ENCODE measurements at regions not wholly inside any gene's neighbourhood (a gene's known extent, or its start where the extent isn't known, plus 50 kb on each side); places are given as distances from the start of the nearest gene placed in this dataset.

DNA sequence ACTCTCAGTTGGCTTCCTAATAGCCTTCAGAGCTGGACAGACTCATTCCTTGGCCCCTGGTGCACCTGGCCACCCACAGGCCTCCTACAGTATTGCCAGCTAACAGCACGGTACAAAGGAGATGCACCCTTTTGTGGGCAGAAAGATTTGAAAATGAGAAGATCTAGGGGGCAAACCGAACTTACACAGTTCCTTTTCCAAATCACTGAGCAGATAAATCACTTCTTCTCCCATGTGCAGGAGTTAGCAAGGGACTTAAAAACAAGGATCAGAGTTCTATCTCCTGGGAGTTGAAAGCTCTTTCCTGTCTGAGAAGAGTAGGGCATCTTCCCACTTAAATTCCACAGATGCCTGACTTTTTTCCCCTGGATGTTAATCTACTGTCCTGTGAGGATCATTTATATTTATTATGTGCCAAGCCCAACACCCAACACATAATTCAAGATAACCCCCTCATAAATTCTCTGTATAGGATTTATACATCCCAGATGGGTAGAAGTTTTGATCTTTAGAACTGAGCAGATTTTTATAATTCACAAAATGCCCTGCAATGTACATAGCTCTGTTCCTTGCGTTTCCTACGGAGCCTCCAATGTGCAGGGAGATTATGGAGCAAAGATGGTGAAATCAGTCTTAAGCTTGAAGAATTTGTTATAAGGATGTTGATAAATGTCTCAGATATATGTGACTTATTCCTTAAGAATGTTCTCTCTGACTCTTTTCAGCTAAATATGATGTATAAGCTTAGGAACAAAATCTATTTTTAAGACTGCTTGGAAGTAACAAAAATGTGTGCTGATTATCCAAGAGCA is 207.2 kb upstream of the DAPK1 start:
- no peak for DNase-seq

DNA sequence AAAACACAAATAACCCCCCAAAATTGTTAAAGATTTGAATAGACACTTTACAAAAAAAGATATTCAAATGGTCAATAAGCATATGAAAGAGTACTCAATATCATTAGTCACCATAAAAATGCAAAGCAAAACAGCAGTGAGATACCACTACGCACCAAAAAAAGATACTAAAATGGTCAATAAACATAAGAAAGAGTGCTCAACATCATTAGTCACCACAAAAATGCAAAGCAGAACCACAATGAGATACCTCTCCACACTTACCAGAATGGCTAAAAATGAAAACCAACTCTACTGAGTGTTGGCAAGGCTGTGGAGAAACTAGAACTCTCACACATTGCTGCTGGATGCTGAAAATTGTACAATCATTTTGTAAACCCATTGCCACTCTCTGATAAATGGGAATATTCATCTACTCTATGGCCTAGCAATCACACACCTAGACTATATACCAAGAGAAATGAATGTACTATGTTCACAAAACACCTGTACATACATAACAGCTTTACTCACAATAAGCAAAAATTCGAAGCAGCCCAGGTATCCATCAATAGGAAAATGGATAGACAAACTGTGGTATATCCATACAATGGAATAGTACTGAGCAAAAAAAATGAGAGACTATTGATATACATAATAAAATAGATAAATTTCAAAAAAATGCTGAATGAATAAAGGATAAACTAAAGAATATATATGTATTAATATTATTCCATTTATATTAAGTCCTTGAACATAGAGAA is 205.0 kb upstream of the DAPK1 start:
- no peak for DNase-seq

GRCh38 chr9:87294126-87294525 is 203.5 kb upstream of the DAPK1 start:
- DNase-seq = no peak

GRCh38 chr9:87300915-87301314 is 196.8 kb upstream of the DAPK1 start:
- DNase-seq = no peak

DNA sequence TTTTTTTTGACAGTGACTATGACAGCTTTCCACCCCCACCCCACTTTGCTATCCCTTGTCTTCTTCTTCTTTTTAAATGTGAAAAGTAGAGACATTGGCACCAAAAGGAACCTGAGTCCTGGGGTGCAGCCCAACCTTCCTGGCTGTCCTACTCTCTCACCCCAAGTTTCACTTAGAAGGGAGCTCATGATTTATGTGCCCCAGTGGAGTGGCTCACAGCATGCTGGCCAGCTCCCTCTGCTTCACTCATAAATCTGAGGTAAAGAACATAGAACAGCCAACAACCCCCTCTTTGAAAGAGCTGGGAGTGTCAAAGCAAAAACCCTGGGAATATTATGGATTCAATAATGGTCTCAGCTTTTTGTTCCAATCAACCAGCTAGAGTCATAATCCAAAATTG is 196.3 kb upstream of the DAPK1 start:
- DNase-seq = no peak

DNA sequence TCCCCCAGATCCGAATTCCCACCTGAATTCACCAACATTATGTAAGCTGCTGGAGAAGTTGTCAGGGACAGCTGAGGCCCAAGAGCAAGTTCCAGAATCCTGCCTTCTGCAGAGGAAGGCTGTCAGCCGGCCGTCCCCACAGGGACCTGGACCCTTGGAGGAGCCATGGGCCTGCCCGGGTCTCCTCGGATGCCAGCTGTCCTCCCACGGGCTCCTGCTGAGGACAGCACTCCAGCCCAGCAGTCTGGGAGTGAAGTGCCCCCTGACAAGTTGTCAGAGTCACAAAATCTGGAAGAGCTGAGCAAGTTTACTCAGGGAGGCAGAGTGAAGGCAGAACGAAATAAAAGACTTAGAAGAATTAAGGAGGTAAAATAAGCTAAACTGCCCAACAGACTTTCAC is 192.5 kb upstream of the DAPK1 start:
- DNase-seq = no peak

- DNase-seq = no peak
These were observed 191.7 kb upstream of the DAPK1 start for GRCh38 chr9:87306006-87306405.

- DNase-seq = no peak
These were observed 189.8 kb upstream of the DAPK1 start for GRCh38 chr9:87307848-87308247.

DNA sequence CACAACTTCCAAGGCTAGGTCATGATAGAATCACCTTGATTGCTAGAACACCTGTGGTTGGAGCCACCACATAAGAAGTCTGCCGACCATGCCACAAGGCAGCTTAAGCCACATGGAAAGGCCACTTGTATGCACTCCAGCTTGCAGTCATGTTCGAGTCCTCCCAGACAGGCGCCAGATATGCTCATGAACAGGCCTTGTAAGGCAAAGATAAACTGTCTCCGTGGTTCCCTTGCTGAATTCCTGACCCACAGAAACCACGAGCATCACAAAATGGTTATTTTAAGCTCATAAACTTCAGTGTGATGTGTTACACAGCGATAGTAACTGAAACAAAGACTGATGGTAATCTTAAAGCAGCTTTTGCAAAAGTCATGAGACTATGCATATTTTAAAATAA is 188.4 kb upstream of the DAPK1 start:
- no peak for DNase-seq

DNA sequence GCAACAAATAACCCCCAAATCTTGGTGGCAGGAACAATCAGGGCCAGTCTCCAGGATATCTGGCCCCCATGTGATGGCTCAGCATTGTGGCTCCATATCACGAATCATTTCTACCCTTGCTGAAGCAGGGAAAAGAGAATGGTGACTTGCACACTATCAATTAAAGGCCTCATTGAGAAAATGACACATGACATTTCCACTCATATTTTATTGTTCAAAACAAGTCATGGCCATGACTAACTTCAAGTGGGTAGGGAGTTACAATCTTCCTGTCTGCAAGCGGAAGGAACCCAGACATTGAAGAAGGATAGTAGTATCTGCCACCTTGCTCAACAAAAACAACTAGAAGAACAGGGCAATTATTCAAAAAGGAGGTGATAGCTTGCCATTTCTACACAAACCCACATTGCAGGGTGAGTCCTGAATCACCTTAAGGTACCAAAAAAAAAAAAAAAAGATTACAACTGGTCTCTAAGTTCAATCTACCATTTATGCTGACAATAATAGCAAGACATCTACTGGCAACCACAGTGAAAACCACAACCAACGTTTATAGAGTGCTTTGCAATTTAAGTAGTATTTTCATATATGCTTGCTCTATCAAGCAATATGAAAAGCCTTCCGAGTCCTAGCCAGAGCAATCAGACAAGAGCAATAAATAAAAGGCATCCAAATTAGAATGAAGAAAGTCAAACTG is 186.7 kb upstream of the DAPK1 start:
- no peak for DNase-seq

- DNase-seq = no peak
These were observed 178.0 kb upstream of the DAPK1 start for GRCh38 chr9:87319656-87320055.

GRCh38 chr9:87320146-87320884 is 177.4 kb upstream of the DAPK1 start:
- no peak for DNase-seq

GRCh38 chr9:87322840-87323635 is 174.6 kb upstream of the DAPK1 start:
- DNase-seq = no peak

GRCh38 chr9:87323928-87324327 is 173.7 kb upstream of the DAPK1 start:
- DNase-seq = no peak

DNA sequence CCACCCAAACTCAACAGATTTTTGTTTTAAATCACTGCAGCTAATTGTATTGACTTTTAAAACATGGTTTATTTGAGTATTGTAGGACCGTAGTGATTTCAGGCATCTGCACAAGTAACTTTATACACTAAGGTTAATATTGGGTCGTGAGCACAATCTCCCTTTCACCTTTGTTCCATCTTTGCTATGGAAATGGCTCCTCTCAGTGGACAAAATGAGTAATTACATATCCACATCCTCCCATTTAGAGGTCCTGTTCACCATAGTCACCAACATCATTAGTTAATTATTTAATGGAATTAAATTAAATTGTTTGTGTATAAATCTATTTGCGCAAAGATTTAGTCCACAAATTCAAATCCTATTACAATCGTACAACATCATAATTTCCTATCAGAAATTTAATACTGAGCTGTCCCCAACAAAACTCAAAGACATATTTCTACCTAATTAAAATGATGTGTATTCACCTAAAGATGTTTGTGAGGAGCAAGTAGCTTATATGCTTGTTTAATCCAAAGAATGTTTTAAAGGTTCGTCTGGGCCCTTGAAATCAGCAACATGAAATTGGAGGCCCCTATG is 173.0 kb upstream of the DAPK1 start:
- no peak for DNase-seq

- DNase-seq = no peak
These were observed 170.0 kb upstream of the DAPK1 start for GRCh38 chr9:87327575-87328125.

DNA sequence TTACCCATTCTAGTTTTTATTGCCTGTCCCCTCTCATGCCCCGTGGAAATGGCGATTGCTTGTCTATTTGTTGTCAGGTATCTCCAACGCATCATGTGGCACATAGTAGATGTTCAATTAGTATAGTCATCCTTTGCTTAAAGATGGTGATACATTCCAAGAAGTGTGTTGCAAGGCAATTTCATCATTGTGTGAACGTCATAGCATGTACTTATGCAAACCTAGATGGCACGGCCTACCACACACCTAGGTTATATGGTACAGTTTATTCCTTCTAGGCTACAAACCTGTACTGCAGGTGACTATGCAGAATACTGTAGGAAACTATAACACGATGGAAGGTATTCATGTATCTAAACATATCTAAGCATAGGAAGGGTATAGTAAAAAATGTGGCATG is 163.9 kb upstream of the DAPK1 start:
- DNase-seq = no peak

DNA sequence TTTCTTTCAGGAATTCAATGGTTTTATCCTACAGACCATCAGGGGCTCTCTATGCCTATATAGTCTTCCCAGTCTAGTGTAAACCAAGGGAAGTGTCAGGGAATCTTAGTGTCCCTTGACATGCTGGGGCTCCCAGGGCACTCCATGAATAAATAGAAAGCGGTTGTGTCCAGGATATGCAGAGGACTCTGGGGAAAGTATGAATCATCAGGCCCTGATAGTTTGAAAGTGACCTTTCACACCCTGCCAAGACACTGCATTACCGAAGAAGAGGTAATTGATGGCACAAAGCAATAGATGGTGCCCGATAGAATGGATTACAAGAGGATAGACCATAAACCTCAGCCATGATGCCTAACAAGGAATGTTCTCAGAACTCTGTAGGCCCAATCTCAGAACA is 163.3 kb upstream of the DAPK1 start:
- no peak for DNase-seq

- DNase-seq = no peak
These were observed 161.3 kb upstream of the DAPK1 start for GRCh38 chr9:87336407-87336806.

GRCh38 chr9:87336914-87337333 is 160.7 kb upstream of the DAPK1 start:
- DNase-seq = peak; percentile 37

DNA sequence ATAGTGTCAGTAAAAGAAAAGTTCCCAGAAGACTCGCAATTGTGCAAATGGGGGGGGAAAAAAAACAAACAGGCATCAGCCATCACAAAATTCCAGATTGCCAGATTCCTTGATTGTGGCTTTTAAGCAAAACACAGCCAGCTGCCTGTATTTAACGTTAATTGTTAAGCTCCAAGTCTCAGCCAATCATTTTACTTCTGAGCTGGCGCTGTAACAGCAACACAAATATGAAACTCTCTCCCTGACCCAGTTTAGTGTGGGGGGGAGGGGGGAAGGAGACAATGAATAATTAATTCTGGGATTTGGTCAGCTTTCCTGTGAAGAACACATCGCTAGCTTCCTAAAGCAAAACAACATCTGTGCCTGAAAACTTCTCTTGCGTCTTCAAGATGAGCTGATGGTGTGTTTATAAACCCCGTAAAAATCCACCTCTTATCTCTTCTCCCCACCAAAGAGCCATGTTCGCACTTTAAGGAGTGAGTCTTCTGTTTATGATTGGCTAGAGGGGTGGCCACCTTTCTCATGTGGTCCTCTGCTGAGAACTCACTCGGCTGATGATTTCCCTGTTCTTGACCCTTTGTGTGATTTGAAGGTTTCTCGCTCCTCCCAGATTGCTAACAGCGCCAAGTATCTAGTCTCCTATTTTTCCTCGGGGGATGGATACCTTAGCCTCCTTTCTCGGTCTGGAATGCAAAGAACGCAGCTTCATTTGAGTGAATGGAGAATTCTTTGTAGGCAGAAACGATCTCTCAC is 160.2 kb upstream of the DAPK1 start:
- peak; percentile 38 for DNase-seq

Measured in NCI-H524 treated with DMSO at 0.1 percent for 48 hours (cell line).